NCI-H226 (cell line): ENCODE measurements at regions not wholly inside any gene's neighbourhood (a gene's known extent, or its start where the extent isn't known, plus 50 kb on each side); places are given as distances from the start of the nearest gene placed in this dataset.
A peak's percentile ranks its signal among the peaks of the same experiment; 100 is the strongest.
"Not testable (repeated sequence)": the region's sequence is repeated elsewhere in the genome, so short reads cannot be mapped to it uniquely, and the experiment has no call there.

Source experiments
- DNase-seq: peaks from one replicate; pipeline ENCODE4 v3.0.0-alpha.2; 2015

GRCh38 chr18:8913606-8914403, 188.7 kb upstream of the NDUFV2 start:
- not testable (repeated sequence) for DNase-seq

DNA sequence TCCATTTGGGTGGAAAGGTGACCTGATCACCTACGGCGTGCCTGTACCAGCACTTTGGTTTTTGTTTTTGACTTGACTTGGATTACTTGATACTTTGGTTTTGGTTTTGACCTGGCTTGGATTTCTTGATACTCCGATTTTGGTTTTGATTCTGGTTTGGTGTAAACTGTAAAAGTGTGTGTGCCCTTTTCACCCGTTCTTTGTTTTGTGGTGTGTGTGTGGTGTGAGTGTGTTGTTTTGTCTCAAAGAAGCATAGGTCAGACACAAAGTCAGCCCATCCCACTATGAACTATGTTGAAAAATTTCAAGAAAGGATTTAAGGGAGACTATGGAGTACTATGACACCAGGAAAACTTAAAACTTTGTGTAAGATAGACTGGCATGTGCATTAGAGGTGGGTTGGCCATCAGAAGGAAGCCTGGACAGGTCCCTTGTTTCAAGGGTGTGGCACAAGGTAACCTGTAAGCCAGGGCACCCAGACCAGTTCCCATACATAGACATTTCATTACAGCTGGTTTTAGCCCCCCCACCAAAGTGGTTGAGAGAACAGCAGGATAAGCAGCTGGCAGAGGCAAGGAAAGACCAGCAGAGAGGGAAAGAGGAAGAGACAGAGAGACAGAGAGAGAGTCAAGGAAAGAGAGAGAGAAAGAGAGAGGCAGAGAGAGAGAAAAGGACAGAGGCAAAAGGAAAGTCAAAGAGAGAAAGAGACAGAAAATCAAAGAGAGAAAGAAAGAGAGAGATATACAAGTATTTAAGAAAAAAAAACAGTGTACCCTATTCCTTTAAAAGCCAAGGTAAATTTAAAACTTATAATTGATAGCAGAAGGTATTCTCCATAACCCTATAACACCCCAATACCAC, 187.9 kb upstream of the NDUFV2 start:
- not testable (repeated sequence) for DNase-seq

GRCh38 chr18:8920856-8921787, 181.4 kb upstream of the NDUFV2 start:
- not testable (repeated sequence) for DNase-seq

DNA sequence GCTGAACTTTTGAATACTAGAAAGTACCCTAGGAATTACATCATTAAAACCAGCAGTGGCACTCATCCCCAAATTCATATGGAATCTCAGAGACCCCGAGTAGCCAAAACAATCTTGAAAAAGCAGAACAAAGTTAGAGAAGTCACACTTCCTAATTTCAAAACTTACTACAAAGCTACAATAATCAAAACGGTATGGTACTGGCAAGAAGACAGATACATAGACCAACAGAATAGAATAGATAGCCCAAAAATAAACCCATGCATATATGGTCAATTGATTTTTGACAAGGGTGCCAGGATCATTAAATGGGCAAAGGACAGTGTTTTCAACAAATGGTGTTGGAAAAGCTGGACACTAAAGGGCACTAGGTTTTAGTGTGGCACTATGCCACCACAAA, 176.0 kb upstream of the NDUFV2 start:
- DNase-seq = no peak

DNA sequence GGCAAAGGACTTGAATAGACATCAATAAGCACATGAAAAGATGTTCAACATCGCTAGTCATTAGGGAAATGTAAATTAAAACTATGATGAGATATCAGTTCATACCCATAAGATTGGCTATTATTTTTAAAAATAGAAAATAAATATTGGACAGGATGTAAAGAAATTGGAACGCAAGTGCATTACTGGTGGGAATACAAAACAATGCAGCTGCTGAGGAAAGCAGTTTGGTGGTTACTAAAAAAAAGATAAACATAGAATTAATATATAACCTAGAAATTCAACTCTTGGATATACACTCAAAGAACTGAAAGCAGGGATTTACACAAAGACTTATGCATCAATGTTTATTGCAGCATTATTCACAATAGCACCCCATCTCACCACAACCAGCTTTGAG, 174.5 kb upstream of the NDUFV2 start:
- DNase-seq = no peak

GRCh38 chr18:8928847-8929780, 173.4 kb upstream of the NDUFV2 start:
- DNase-seq = no peak

GRCh38 chr18:8930990-8931616, 171.4 kb upstream of the NDUFV2 start:
- DNase-seq = no peak

- no peak for DNase-seq
Observed at GRCh38 chr18:8932866-8933265, 169.6 kb upstream of the NDUFV2 start.

GRCh38 chr18:8933714-8934284, 168.7 kb upstream of the NDUFV2 start:
- DNase-seq = no peak

- DNase-seq = not testable (repeated sequence)
Observed at GRCh38 chr18:8935346-8935745, 167.2 kb upstream of the NDUFV2 start.

DNA sequence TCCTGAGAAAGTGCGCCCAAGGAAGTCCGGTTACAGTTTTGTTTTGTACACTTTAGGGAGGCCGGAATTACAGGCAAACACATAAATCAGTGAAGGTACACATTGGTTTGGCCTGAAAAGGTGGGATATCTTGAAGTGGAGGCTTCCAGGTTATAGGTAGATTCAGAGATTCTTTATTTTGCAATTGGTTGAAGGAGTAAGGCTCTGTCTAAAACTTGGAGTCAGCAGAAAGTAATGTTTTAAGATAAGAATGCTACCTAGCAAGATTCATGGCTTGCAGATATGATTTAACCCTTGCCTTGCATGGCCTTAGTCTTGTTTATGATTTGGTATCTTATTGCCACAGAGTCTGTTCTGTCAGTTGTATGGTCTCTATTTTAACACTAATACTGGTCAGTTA, 165.9 kb upstream of the NDUFV2 start:
- no peak for DNase-seq

DNA sequence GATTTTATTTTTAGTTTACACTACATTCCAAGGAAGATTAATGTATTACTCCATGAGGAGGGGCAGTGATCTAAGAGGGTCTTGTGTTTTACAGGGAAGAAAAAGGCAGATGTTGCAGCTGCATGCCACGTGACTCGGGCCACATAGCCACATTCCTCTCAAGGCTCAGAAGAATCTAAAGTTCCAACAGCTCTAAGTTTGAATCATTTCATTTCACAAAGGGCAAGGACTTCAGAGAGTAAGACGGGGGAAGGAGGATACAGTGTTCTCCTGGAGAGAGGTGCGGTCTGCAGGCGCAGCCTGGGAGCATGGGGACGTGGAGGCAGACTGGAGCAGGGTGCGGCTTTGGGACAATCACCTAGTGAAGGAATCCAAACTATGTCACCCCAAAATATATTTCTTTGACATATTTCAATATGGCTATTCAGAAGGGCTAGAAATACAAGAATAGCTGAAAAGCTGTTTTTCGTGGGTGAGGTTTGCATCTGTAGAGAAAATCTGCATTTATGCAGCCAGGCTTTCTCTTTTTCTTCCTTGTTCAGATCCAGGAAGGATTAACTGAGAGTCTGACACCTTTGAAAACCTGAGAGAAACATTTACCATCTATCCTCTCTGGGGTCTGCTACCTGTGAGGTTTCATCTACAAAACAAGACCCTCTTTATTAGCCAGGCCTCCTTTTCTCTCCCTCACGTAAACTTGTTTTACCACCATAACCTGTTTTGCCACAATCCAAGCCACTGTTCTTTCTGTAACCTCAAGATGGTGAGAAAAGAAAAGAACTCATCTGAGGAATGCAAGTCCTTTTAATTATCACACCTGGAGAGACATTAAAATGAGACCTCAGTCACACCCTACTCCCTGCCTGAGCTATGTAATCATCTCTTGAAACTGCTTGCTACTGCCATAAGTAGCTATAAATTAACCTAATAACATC, 165.1 kb upstream of the NDUFV2 start:
- no peak for DNase-seq

DNA sequence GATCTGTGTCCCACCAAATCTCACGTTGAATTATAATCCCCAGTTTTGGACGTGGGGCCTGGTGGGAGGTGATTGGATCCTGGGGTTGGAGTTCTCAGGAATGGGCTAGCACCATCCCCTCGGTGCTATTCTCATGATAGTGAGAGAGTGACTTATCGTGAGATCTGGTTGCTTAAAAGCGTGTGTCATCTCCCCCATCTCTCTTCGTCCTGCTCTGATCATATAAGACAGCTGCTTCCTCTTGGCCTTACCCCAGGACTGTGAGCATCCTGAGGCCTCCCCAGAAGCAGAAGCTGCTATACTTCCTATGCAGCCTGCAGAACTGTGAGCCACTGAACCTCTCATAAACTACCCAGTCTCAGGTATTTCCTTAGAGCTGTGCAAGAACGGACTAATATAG, 163.7 kb upstream of the NDUFV2 start:
- DNase-seq = no peak

DNA sequence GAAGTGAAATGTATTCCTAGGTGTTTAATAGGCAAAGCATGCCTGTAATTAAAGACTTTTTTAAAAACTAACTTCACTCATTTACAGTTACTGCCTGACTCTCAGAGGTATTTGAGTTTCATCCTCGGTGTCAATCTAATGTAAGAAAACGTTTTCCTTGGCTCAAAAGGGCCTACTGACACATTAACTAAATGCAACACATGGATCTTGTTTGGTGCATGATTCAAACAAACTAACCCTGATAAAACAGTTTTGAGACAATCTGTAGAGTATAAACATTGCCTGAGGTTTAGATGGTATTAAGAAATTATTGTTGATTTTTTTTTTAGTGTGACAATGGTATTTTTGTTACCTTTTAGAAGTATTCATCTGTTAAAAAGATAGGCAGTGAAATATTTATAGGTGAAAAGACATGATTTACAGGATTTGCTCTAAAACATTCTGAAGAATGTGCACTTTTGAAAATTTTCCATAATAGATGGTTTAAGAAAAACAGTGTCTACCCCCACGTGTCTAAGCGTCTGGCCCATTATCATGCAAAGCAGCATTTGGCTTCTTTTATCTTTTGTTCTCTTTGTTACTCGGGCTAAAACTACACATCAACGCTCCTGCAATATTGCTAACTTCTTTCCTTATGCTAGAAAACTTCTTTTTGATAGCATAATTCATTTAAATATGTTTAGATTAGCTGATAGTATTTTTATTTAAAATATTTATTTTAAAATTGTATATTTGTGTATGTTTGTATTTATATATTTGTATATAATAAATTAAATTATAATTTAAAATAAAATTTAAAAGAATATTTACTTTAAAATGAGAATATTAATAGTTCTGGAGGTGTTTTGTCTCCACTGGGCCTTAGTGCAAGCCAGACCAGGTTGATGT, 160.2 kb upstream of the NDUFV2 start:
- DNase-seq = no peak

GRCh38 chr18:8942909-8943545, 159.5 kb upstream of the NDUFV2 start:
- no peak for DNase-seq

- peak; percentile 71 for DNase-seq
Observed at GRCh38 chr18:8943900-8944870, 158.3 kb upstream of the NDUFV2 start.

DNA sequence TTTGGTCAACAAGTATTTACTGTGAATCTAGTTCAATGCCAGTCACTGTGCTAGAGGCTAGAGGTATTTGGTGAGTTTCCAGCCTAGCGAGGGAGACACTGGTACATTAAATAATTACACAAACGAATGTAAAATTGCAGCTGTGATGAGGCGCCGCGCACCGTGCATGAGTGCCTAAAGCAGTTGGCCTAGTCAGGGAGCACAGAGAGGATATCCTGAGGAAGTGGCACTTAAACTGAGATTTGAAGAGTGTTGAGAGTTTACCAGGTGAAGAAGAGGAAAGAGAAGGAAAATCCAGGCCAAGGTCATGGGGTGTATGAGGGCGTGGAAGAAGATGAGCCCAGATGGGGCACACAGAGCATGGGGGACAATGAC, 157.6 kb upstream of the NDUFV2 start:
- DNase-seq = no peak
